Loucy (cell line): ENCODE measurements at regions not wholly inside any gene's neighbourhood (a gene's known extent, or its start where the extent isn't known, plus 50 kb on each side); places are given as distances from the start of the nearest gene placed in this dataset.

Source experiments
- H2AFZ ChIP-seq: fragments of 200-600 bp; sonication (generic); 2 replicates; pipeline ENCODE4 v1.6.0; 2016; ENCODE audit warnings: antibody characterized with exemption, mild to moderate bottlenecking, low read length, moderate library complexity
- H3F3A ChIP-seq: fragments of 200-600 bp; 2 replicates; pipeline ENCODE4 v1.6.0; 2016; ENCODE audit warnings: antibody characterized with exemption, low read depth, mild to moderate bottlenecking
- H3K27me3 ChIP-seq: fragments of 200-600 bp; sonication (generic); 2 replicates; pipeline ENCODE4 v1.6.1; 2014; ENCODE audit warnings: low read length, mild to moderate bottlenecking; ENCODE audit not compliant: insufficient read depth, poor library complexity, severe bottlenecking
- H3K36me3 ChIP-seq: fragments of 200-600 bp; sonication (generic); 2 replicates; pipeline ENCODE4 v1.6.1; 2016; ENCODE audit warnings: low read length; ENCODE audit not compliant: insufficient read depth
- H3K4me1 ChIP-seq: fragments of 200-600 bp; sonication (generic); 2 replicates; pipeline ENCODE4 v1.5.1; 2014; ENCODE audit warnings: low read length, mild to moderate bottlenecking; ENCODE audit not compliant: insufficient read depth, poor library complexity, severe bottlenecking
- H3K4me2 ChIP-seq: fragments of 200-600 bp; sonication (generic); 2 replicates; pipeline ENCODE4 v1.6.0; 2014; ENCODE audit warnings: antibody characterized with exemption, low read length, low read depth, mild to moderate bottlenecking; ENCODE audit not compliant: poor library complexity, severe bottlenecking
- H3K4me3 ChIP-seq: fragments of 200-600 bp; sonication (generic); 2 replicates; pipeline ENCODE4 v1.5.1; 2014; ENCODE audit warnings: low read length, mild to moderate bottlenecking, mixed read lengths; ENCODE audit not compliant: poor library complexity, severe bottlenecking
- H3K79me2 ChIP-seq: fragments of 200-600 bp; sonication (generic); 2 replicates; pipeline ENCODE4 v1.6.1; 2014; ENCODE audit warnings: low read length; ENCODE audit not compliant: insufficient read depth
- H3K9ac ChIP-seq: fragments of 200-600 bp; sonication (generic); 2 replicates; pipeline ENCODE4 v1.6.0; 2014; ENCODE audit warnings: mild to moderate bottlenecking, low read depth, low read length, moderate library complexity; ENCODE audit not compliant: poor library complexity, severe bottlenecking
- H3K9me2 ChIP-seq: fragments of 200-600 bp; sonication (generic); replicated peaks from 2 replicates; pipeline ENCODE4 v1.6.1; 2016; ENCODE audit warnings: low read depth, low read length, mixed read lengths
- H3K9me3 ChIP-seq: fragments of 200-600 bp; sonication (generic); 2 replicates; pipeline ENCODE4 v1.6.1; 2014; ENCODE audit warnings: mild to moderate bottlenecking, antibody characterized with exemption, low read length, low read depth; ENCODE audit not compliant: insufficient read depth
- H4K20me1 ChIP-seq: fragments of 200-600 bp; sonication (generic); 2 replicates; pipeline ENCODE4 v1.6.0; 2014; ENCODE audit warnings: antibody characterized with exemption, low read length, mild to moderate bottlenecking; ENCODE audit not compliant: insufficient read depth, poor library complexity, severe bottlenecking
- EZH2phosphoT487 ChIP-seq: fragments of 200-600 bp; IDR thresholded peaks from 2 replicates; pipeline ENCODE4 v1.6.1; 2018; ENCODE audit warnings: antibody characterized with exemption, mild to moderate bottlenecking, moderate library complexity, borderline replicate concordance
- TF ChIP-seq, protein P1 (sequence below): fragments of 200-600 bp; sonication (generic); conservative IDR thresholded peaks from 2 replicates; pipeline ENCODE4 v1.5.1; 2014; ENCODE audit warnings: mild to moderate bottlenecking, antibody characterized with exemption, low read length

GRCh38 chr2:236886456-236886855 lies 199.2 kb upstream of the COPS8 start:
- TF ChIP-seq, protein P1, sequence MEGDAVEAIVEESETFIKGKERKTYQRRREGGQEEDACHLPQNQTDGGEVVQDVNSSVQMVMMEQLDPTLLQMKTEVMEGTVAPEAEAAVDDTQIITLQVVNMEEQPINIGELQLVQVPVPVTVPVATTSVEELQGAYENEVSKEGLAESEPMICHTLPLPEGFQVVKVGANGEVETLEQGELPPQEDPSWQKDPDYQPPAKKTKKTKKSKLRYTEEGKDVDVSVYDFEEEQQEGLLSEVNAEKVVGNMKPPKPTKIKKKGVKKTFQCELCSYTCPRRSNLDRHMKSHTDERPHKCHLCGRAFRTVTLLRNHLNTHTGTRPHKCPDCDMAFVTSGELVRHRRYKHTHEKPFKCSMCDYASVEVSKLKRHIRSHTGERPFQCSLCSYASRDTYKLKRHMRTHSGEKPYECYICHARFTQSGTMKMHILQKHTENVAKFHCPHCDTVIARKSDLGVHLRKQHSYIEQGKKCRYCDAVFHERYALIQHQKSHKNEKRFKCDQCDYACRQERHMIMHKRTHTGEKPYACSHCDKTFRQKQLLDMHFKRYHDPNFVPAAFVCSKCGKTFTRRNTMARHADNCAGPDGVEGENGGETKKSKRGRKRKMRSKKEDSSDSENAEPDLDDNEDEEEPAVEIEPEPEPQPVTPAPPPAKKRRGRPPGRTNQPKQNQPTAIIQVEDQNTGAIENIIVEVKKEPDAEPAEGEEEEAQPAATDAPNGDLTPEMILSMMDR = no peak
- TF ChIP-seq EZH2phosphoT487 = no peak
- no peaks in the 10 kb centered on the region for H3K9me3 ChIP-seq
- H3K9ac ChIP-seq = no peak overlapping the region
- no peaks in the 10 kb centered on the region for H3K36me3 ChIP-seq
- no peak overlapping the region for H3K4me3 ChIP-seq
- no peaks in the 10 kb centered on the region for H4K20me1 ChIP-seq
- H3K4me2 ChIP-seq = no peak overlapping the region
- no peaks in the 10 kb centered on the region for H3K9me2 ChIP-seq
- H3F3A ChIP-seq = no peaks in the 10 kb centered on the region
- no peak overlapping the region for H2AFZ ChIP-seq
- H3K4me1 ChIP-seq = no peaks in the 10 kb centered on the region
- H3K27me3 ChIP-seq = no peaks in the 10 kb centered on the region
- no peaks in the 10 kb centered on the region for H3K79me2 ChIP-seq

DNA sequence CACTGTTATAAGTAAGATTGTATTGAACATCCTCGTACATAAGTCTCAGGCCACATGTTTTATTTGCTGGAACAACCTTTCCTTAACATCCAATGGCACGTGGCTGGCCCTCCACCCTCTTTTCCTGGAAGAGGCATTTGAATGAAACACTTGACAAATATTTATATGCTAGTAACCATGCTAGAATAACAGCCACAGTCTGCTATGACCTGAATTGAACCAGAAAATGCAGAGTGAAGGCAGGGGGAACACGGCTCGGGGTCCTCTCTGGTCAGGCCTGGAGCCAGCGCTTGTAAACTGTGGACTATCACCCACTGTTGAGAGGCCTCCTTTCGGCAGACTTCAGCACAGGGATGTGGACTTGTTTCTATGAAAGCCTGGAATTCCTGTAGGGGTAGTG lies 198.2 kb upstream of the COPS8 start:
- no peaks in the 10 kb centered on the region for H4K20me1 ChIP-seq
- H3K9me2 ChIP-seq = no peaks in the 10 kb centered on the region
- H3K4me1 ChIP-seq = no peaks in the 10 kb centered on the region
- H3F3A ChIP-seq = no peaks in the 10 kb centered on the region
- no peaks in the 10 kb centered on the region for H3K36me3 ChIP-seq
- H3K4me3 ChIP-seq = no peak overlapping the region
- TF ChIP-seq, protein P1 = no peak
- no peak for TF ChIP-seq EZH2phosphoT487
- H3K9ac ChIP-seq = no peak overlapping the region
- no peaks in the 10 kb centered on the region for H3K27me3 ChIP-seq
- H3K4me2 ChIP-seq = no peak overlapping the region
- no peaks in the 10 kb centered on the region for H3K9me3 ChIP-seq
- no peaks in the 10 kb centered on the region for H3K79me2 ChIP-seq
- H2AFZ ChIP-seq = no peak overlapping the region

DNA sequence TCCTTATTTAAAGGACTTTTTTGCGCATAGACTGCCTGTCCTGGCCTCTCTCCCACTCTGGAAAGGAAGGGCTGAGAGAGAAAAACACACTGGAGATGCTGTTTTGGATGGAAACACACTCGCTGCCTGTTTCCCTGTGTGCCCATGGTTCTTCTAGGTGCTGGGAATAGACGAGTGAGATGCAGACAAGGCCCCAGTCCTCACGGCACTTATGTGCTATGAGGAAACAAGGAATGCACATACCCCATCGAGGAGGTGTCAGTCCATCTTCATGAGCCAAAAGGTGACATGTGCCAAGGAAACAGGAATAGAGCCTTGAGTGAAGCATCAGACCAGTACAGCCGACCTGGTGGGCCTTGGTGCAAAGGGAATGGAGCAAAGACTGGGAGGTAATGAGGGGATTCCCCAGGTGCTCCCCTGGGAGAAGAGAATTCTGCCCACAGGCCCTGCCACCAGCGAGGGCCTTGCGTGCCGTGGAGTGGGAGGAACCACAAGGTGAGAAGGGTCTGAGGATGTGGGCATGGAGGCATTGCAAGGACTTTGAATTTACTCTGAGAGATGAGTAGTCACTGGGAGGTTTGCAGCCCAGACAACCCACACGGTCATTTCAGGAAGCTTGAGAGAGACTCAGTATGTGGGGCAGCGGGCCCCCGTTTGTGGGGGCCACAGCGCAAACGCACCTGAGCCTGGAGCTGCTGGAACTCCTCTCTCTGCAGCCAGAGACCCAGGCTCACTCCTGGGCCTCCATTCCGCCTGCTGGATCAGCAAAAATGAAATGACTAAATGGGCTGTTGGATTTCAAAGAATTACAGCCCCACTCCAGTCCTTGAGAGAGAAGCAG lies 197.5 kb upstream of the COPS8 start:
- Histone ChIP-seq H3K9ac (no peak overlapping the region), H2AFZ (no peak overlapping the region), H3F3A (no peaks in the 10 kb centered on the region)

More for the DNA sequence above, 197.5 kb upstream of the COPS8 start:
- Histone ChIP-seq H3K27me3 (no peaks in the 10 kb centered on the region), H3K9me2 (no peaks in the 10 kb centered on the region), H3K4me1 (no peaks in the 10 kb centered on the region), H3K4me3 (no peak overlapping the region), H3K79me2 (no peaks in the 10 kb centered on the region), H3K4me2 (no peak overlapping the region), H4K20me1 (no peaks in the 10 kb centered on the region), H3K36me3 (no peaks in the 10 kb centered on the region), H3K9me3 (no peaks in the 10 kb centered on the region)
- TF ChIP-seq, protein P1 = no peak
